BE2C (cell line): ENCODE measurements at regions not wholly inside any gene's neighbourhood (a gene's known extent, or its start where the extent isn't known, plus 50 kb on each side); places are given as distances from the start of the nearest gene placed in this dataset.

Experiments
- DNase-seq: peaks from one replicate; pipeline ENCODE4 v3.0.0-alpha.2; 2020
- H3K27me3 ChIP-seq: fragments of 250-450 bp; sonication (Bioruptor Pico); 2 replicates; pipeline ENCODE4 v1.5.1; 2020; ENCODE audit warnings: mild to moderate bottlenecking
- H3K36me3 ChIP-seq: fragments of 250-450 bp; sonication (Bioruptor Pico); 2 replicates; pipeline ENCODE4 v1.5.1; 2020; ENCODE audit warnings: mild to moderate bottlenecking
- H3K4me1 ChIP-seq: fragments of 250-450 bp; sonication (Bioruptor Pico); 2 replicates; pipeline ENCODE4 v1.5.1; 2020
- H3K4me3 ChIP-seq: 2 replicates; pipeline ENCODE4 v1.5.1; 2011; ENCODE audit warnings: low read depth, low read length
- H3K9me3 ChIP-seq: fragments of 250-450 bp; sonication (Bioruptor Pico); 2 replicates; pipeline ENCODE4 v1.5.1; 2020
- CTCF ChIP-seq: IDR thresholded peaks from 2 replicates; pipeline ENCODE4 v1.5.1; 2012; ENCODE audit warnings: mild to moderate bottlenecking, low read depth, low read length

DNA sequence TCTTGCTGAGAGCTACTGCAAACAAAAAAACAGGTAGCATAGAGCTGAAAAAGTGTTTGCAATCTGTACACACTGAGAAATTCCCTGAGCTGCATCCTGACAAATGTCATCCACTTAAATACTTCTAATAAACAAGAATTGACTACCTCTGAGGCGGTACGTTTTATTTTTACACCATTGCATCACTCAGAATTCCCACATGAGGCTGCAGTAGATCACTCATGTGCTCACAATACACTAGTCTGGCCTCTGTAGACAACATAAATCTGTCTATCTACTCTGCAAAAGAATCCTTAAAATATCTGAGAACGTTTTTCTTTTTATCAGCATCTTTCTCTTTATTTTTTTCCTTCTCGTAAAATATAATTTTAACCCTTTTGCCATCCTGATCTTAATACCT is 661.4 kb downstream of the EPHA7 start:
- H3K4me3 ChIP-seq: no peak overlapping the region
- TF ChIP-seq CTCF: no peak
- DNase-seq: no peak

DNA sequence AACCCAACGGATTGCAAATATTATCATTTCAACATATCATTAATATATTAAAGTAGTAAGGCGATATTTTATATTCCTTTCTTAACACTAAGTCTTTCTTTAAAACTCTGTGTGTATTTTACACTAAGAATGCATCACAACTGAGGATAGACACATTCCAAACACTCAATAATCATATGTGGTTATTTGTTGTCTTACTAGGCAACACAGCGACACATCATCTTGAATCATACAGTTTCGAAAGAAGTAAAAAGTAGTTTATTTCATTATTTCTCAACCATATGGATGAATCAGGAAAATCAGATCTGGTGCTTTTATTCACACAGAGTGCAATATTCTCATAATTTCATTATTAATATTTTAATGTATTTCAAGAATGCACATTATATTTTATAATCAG is 662.4 kb downstream of the EPHA7 start:
- no peak overlapping the region for H3K4me3 ChIP-seq

More for the DNA sequence above, 661.4 kb downstream of the EPHA7 start:
- Histone ChIP-seq H3K4me1 (no peaks in the 10 kb centered on the region), H3K9me3 (no peaks in the 10 kb centered on the region; the same call in 1 of the 2 replicates), H3K27me3 (no peaks in the 10 kb centered on the region), H3K36me3 (no peaks in the 10 kb centered on the region)

DNA sequence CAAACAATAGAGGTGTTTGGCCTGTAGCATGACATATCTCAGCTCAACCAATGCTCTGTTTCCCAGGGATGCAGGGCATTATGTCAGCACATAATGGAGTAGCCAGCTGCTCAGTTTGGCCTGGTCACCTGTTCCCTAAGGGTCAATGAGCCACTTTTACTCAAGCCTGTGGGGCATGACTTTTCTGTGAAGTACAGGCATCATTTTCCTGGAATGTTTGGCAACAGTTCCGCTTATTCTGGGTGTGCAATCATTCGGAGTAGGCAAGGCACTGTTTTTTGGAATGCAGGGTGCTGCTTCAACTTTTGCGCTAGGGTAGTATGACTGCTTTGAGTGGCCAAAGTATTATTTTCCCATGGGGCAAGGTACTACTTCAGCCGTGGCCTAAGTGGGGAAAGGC is 665.4 kb downstream of the EPHA7 start:
- H3K9me3 ChIP-seq: no peaks in the 10 kb centered on the region; the same call in 1 of the 2 replicates
- H3K4me3 ChIP-seq: no peak overlapping the region
- DNase-seq: no peak
- TF ChIP-seq CTCF: no peak
- H3K27me3 ChIP-seq: no peaks in the 10 kb centered on the region
- no peaks in the 10 kb centered on the region for H3K36me3 ChIP-seq
- H3K4me1 ChIP-seq: no peaks in the 10 kb centered on the region

More for the DNA sequence above, 662.4 kb downstream of the EPHA7 start:
- no peak for DNase-seq
- no peak for TF ChIP-seq CTCF
- no peaks in the 10 kb centered on the region for H3K4me1 ChIP-seq
- H3K27me3 ChIP-seq: no peaks in the 10 kb centered on the region
- no peaks in the 10 kb centered on the region; the same call in 1 of the 2 replicates for H3K9me3 ChIP-seq
- H3K36me3 ChIP-seq: no peaks in the 10 kb centered on the region

DNA sequence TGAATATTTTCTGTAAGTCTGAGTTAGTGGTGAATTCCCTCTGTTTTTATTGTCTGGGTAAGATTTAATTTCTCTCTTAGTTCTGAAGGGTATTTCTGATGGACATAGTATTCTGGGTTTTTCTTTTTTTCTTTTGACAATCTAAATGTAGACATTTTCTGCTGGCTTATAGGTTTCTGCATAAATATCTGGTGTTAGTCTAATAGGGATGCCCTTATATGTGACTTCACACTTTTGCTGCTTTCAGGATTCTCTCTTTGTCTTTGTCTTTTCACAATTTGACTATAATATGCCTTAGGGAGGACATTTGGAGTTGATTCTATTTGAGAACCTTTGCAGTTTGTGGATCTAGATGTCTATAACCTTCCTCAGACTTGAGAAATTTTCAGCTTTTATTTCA is 667.2 kb downstream of the EPHA7 start:
- Histone ChIP-seq H3K4me1 (no peaks in the 10 kb centered on the region), H3K4me3 (no peak overlapping the region), H3K27me3 (no peaks in the 10 kb centered on the region), H3K36me3 (no peaks in the 10 kb centered on the region), H3K9me3 (no peaks in the 10 kb centered on the region; the same call in 1 of the 2 replicates)
- no peak for TF ChIP-seq CTCF
- DNase-seq: no peak

DNA sequence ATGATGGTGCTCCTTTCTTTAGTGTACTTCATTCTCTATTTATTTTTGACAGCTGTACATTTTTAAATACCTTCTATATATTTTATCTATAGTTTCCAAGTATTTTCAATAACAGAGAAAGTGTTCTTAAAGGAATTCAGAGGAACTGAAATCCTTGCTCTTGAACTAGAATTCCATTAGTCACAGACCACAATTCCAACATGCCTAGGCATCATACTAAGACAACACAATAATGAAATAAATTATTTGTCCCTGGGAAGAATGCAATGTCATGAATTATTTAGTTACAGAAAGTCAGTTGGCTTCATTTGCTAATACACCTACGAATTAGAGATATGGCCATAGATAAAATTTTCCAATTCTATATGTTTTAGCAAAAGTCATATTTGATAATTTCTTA is 671.2 kb downstream of the EPHA7 start:
- no peaks in the 10 kb centered on the region for H3K36me3 ChIP-seq
- no peaks in the 10 kb centered on the region for H3K4me1 ChIP-seq
- no peak for TF ChIP-seq CTCF
- H3K4me3 ChIP-seq: no peak overlapping the region
- no peaks in the 10 kb centered on the region for H3K27me3 ChIP-seq
- no peaks in the 10 kb centered on the region for H3K9me3 ChIP-seq
- no peak for DNase-seq

DNA sequence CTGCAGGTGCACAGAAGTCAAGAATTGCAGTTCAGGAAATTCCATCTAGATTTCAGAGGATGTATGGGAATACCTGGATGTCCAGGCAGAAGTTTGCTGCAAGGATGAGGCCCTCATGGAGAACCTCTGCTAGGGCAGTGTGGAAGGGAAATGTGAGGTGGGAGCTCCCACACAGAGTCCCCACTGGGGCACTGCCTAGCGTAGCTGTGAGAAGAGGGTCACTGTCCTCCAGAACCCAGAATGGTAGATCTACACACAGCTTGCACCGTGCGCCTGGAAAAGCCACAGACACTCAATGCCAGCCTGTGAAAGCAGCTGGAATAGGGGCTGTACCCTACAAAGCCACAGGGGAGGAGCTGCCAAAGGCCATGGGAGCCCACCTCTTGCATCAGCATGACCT is 681.4 kb downstream of the EPHA7 start:
- no peak for DNase-seq
- no peak overlapping the region for H3K4me3 ChIP-seq
- no peak for TF ChIP-seq CTCF
- no peaks in the 10 kb centered on the region for H3K27me3 ChIP-seq
- no peaks in the 10 kb centered on the region for H3K36me3 ChIP-seq
- 0 out of 2 replicates have a peak, but pooled peaks cover 3% of the 10 kb centered on the region for H3K9me3 ChIP-seq
- no peaks in the 10 kb centered on the region for H3K4me1 ChIP-seq
